ENCODE measurements at regions not wholly inside any gene's neighbourhood (a gene's known extent, or its start where the extent isn't known, plus 50 kb on each side); places are given as distances from the start of the nearest gene placed in this dataset.

GRCh38 chr19:30778061-30778460, 405.9 kb downstream of the ZNF536 start:
- no peak for DNase-seq

DNA sequence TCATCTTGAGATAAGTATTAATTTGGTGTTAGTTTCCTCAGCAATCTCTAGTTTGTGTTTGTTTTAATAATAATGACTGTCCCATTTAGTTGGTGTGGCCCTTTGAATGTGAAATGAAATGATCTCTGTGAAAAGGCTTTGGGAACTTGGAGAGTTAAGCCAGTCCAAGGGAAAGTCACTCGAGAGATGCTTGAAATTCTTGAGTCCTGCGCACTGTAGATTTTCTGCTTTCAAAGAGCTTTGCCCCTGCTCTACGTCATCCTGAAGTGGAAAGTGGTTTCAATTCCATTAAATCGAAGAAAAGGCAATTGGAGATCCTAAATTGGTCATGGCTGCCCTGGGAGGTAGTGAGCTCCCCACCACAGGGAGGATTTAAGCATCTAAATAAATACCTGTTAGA, 403.8 kb downstream of the ZNF536 start:
- DNase-seq = no peak

GRCh38 chr19:30774252-30774766, 402.1 kb downstream of the ZNF536 start:
- no peak for DNase-seq

DNA sequence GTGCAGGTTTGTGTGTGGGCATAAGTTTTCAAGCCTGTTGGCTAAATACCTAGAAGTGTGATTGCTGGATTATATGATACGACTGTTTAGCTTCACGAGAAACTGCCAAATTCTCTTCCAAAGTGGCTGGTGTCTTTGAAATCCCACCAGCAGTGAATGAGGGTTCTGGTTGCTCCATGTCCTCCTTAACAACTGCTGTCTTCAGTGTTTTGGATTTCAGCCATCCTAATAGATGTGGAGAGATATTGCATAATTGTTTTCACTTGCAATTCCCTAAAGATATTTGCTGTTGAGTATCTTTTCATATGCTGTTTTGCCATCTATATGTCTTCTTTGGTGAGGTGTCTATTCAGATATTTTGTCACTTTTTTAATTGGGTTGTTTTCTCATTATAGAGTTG, 390.5 kb downstream of the ZNF536 start:
- DNase-seq = no peak

GRCh38 chr19:30760014-30760413, 387.8 kb downstream of the ZNF536 start:
- no peak for DNase-seq

- no peak for DNase-seq
Measured at GRCh38 chr19:30757837-30758617, 385.8 kb downstream of the ZNF536 start.

DNA sequence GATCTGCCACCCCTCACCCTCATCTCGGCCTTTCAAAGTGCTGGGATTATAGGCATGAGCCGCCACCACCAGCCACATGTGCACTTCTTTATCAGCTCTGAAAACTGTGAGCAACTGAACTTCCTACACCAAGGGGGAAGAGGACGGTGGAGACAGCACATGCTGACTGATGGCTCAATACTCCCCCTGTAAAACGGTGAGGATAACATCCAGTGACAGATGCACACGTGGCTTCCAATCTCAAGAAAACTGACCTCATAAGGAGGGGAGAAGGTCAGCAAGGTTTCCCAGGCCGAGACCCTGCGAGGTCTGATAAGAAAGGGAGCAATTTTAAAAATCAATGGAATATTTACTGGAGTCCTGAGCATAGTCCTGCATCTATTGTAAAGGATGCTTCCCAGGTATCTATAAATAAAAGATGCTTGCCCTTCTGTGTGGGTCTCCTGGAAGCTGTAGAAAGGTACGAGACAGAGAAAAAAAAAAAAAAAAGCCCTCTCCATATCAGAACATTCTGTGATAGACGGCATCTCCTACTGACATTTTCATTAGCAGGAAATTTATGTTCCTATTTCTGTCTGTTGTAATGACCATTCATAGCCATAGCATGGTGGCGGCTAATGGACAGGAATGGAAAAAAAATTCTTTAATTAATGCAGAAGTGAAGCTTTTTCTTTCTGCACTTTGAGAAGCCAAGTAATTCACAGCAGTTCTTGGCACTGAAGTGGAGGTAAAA, 385.1 kb downstream of the ZNF536 start:
- DNase-seq = no peak

- no peak for DNase-seq
Measured at GRCh38 chr19:30755581-30755980, 383.4 kb downstream of the ZNF536 start.

GRCh38 chr19:30754162-30754561, 382.0 kb downstream of the ZNF536 start:
- DNase-seq = no peak

DNA sequence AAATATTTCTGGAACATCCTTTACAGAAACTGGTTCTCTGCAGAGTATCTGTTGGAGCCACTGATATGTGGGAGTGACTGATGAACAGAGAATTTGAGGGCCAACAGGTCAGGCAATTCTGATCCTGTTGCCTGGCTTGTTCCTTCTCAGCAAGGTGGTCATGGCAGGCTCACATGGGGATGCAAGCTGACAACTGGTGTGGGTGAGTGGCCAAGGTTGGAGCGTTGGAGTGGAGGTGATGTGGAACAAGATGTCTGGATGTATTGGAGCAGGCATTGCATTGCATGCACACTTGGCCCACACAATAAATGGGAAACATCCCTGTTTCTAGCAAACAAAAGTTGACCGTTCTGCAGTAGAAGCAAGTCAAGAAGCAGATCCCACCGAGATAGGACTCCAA, 380.7 kb downstream of the ZNF536 start:
- no peak for DNase-seq

DNA sequence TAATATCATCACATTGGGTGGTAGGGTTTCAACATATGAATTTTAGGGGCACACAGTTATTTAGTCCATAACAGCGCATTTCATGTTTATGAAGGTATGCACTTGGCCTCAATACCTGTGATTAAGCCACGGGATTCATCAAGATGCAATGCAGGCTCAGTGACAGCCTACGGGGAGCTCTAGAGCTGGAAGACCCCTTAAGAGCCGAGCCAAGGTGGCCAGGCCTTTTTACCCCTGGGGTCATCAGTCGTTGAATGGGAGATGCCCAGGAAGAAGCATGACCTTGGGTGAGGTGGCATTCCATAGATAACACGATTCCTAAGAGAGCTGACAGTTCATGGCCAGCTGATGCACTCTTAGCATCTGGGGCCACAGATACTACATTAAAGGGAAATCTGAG, 380.0 kb downstream of the ZNF536 start:
- DNase-seq = no peak

DNA sequence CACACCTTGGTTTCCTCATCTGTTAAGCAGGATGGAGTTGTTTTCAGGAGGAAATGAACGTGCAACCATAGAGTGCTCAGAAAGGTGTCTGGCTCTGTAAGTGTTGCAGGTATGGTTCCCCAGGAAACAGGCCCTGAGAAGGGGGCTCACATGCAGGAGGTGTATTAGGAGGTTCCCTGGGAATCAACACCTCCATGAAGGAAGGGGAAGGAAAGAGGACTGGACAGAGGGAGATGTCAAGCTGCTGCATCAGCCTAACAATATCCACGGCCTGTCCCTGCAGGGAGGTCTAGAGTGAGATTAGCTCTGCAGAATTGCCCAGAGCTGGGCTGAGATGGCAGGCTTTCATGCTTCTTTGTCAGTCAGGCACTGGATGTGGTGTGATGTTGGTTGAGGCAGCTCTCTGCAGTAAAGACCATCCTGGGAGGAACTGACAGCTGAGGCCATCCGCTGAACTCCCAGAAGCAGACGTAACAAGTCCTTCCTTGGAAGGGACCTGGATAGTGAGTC, 373.3 kb downstream of the ZNF536 start:
- no peak for DNase-seq

- DNase-seq = no peak
Measured at GRCh38 chr19:30744741-30745475, 372.7 kb downstream of the ZNF536 start.

GRCh38 chr19:30743702-30744101, 371.5 kb downstream of the ZNF536 start:
- no peak for DNase-seq

- DNase-seq = no peak
Measured at GRCh38 chr19:30743011-30743410, 370.8 kb downstream of the ZNF536 start.

- no peak for DNase-seq
Measured at GRCh38 chr19:30742406-30742938, 370.3 kb downstream of the ZNF536 start.

GRCh38 chr19:30741566-30741965, 369.4 kb downstream of the ZNF536 start:
- DNase-seq = no peak

- DNase-seq = no peak
Measured at GRCh38 chr19:30739394-30739793, 367.2 kb downstream of the ZNF536 start.

DNA sequence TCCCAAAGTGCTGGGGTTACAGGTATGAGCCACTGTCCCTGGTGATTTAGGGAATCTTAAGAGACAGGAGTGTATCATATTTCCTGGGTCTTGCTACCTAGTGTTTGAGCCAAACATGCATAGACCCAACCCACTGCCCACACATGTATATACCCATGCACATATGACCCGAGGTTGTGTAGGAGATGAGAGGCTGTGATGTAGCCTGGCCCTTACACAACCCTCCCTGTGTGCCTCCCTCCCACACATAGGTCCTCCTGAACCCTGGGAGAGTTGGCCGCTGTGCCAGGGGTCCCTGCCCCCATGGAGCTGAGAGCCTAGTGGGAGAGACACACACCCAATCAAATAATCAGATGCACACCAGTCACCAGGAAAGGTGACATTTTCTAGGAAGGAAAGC, 365.9 kb downstream of the ZNF536 start:
- no peak for DNase-seq

DNA sequence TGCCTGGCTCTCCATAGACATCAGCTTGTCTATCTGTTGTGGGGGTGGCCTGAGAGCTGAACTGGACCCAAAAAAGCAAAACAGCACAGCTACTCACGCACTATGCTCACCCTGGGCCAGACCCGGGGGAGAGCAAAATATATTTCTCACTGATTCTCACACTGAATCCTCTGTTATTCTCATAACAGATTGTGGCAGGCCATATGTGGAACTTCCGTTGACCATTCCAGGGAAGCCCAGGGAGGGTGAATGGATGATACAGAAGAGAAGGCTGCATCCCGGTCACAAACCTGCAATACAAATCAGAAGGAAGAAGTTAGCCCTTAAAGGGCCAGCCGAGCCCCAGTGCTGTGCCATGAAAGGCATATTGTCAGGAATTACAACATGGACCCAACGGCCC, 362.5 kb downstream of the ZNF536 start:
- no peak for DNase-seq

DNA sequence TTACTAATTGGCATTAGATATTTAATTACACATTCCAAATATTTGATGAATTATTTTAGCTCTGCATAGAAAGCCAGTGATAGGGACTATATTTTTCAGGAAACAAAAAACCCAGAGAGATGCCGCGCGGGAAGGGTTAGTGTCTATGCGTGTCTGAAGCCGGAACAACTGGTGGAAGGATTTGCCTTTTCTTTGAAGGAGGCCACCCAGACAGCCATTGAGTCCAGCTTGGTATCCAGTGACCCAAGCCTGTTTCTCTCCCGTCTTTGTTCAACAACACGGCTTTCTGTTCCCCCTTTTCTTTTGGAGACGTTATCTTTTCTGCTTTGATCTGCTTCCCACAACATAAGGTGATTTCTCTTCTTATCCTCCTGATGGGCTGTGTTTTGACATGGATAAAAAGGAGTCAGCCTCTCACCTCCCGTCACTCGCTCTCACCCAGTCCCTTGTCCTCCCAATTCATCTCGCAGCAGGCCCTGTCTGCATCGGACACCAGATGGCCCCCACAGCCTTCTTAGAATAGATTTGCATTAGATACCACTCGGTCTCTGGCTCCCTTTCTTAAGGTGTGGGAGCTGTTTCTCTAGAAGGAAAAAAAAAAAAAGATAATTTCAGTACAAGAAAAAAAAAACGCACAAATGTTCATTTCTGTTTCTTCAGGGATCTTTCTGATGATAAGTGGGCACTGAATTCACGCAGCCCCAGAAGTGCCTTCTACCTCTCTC, 361.8 kb downstream of the ZNF536 start:
- no peak for DNase-seq

- DNase-seq = no peak
Measured at GRCh38 chr19:30731591-30731990, 359.4 kb downstream of the ZNF536 start.

Data from activated naive CD4-positive, alpha-beta T cell treated with anti-CD3 and anti-CD28 coated beads, Interleukin-2, amount 50 U/mL, for 16 hours (primary cell).